ENCODE measurements at regions not wholly inside any gene's neighbourhood (a gene's known extent, or its start where the extent isn't known, plus 50 kb on each side); places are given as distances from the start of the nearest gene placed in this dataset.

- no peak for FAIRE-seq
- DNase-seq (ENCODE audit: insufficient read length, low spot score): no peak
- no peak for TF ChIP-seq POLR2A (IDR thresholded peaks at IDR 0.05; ENCODE audit: low read depth, low read length)
- no peak for TF ChIP-seq POU2F2 (IDR thresholded peaks at IDR 0.05; ENCODE audit: low read depth, low read length)
- TF ChIP-seq PAX5 (IDR thresholded peaks at IDR 0.05; ENCODE audit: insufficient read depth, low read length, severe bottlenecking): no peak
- no peak for TF ChIP-seq TAF1 (IDR thresholded peaks at IDR 0.05; ENCODE audit: low read depth, low read length)
- TF ChIP-seq POLR2AphosphoS5 (IDR thresholded peaks at IDR 0.05; ENCODE audit: low read depth, low read length): no peak
- TF ChIP-seq SPI1 (IDR thresholded peaks at IDR 0.05; ENCODE audit: low read depth, low read length): no peak
Observed at GRCh38 chr12:19978193-19978592, 390.1 kb upstream of the PDE3A start.

- no peak for DNase-seq (ENCODE audit: insufficient read length, low spot score)
- FAIRE-seq: no peak
- no peak for TF ChIP-seq PAX5 (IDR thresholded peaks at IDR 0.05; ENCODE audit: insufficient read depth, low read length, severe bottlenecking)
- TF ChIP-seq POU2F2 (IDR thresholded peaks at IDR 0.05; ENCODE audit: low read depth, low read length): no peak
- TF ChIP-seq POLR2A (IDR thresholded peaks at IDR 0.05; ENCODE audit: low read depth, low read length): no peak
Observed at GRCh38 chr12:19979584-19979983, 388.8 kb upstream of the PDE3A start.

- FAIRE-seq (no peak), DNase-seq (ENCODE audit: insufficient read length, low spot score) (no peak)
- TF ChIP-seq POLR2A (IDR thresholded peaks at IDR 0.05; ENCODE audit: low read depth, low read length) (no peak), POU2F2 (IDR thresholded peaks at IDR 0.05; ENCODE audit: low read depth, low read length) (no peak), PAX5 (IDR thresholded peaks at IDR 0.05; ENCODE audit: insufficient read depth, low read length, severe bottlenecking) (no peak), TAF1 (IDR thresholded peaks at IDR 0.05; ENCODE audit: low read depth, low read length) (no peak), POLR2AphosphoS5 (IDR thresholded peaks at IDR 0.05; ENCODE audit: low read depth, low read length) (no peak), SPI1 (IDR thresholded peaks at IDR 0.05; ENCODE audit: low read depth, low read length) (no peak)
Observed at GRCh38 chr12:19981944-19982343, 386.4 kb upstream of the PDE3A start.

- TF ChIP-seq TAF1 (IDR thresholded peaks at IDR 0.05; ENCODE audit: low read depth, low read length) (no peak), POLR2AphosphoS5 (IDR thresholded peaks at IDR 0.05; ENCODE audit: low read depth, low read length) (no peak)
- FAIRE-seq (no peak), DNase-seq (ENCODE audit: insufficient read length, low spot score) (no peak)
Observed at GRCh38 chr12:19988001-19988400, 380.3 kb upstream of the PDE3A start.

GRCh38 chr12:19988459-19988873 lies 379.9 kb upstream of the PDE3A start:
- FAIRE-seq (no peak), DNase-seq (ENCODE audit: insufficient read length, low spot score) (no peak)
- TF ChIP-seq POLR2AphosphoS5 (IDR thresholded peaks at IDR 0.05; ENCODE audit: low read depth, low read length): no peak
- no peak for TF ChIP-seq POLR2A (IDR thresholded peaks at IDR 0.05; ENCODE audit: low read depth, low read length)
- TF ChIP-seq TAF1 (IDR thresholded peaks at IDR 0.05; ENCODE audit: low read depth, low read length): no peak
- no peak for TF ChIP-seq SPI1 (IDR thresholded peaks at IDR 0.05; ENCODE audit: low read depth, low read length)
- no peak for TF ChIP-seq PAX5 (IDR thresholded peaks at IDR 0.05; ENCODE audit: insufficient read depth, low read length, severe bottlenecking)
- no peak for TF ChIP-seq POU2F2 (IDR thresholded peaks at IDR 0.05; ENCODE audit: low read depth, low read length)

- TF ChIP-seq POLR2AphosphoS5 (IDR thresholded peaks at IDR 0.05; ENCODE audit: low read depth, low read length) (no peak), POLR2A (IDR thresholded peaks at IDR 0.05; ENCODE audit: low read depth, low read length) (no peak), POU2F2 (IDR thresholded peaks at IDR 0.05; ENCODE audit: low read depth, low read length) (no peak), SPI1 (IDR thresholded peaks at IDR 0.05; ENCODE audit: low read depth, low read length) (no peak), PAX5 (IDR thresholded peaks at IDR 0.05; ENCODE audit: insufficient read depth, low read length, severe bottlenecking) (no peak), TAF1 (IDR thresholded peaks at IDR 0.05; ENCODE audit: low read depth, low read length) (no peak)
- DNase-seq (ENCODE audit: insufficient read length, low spot score): no peak
- FAIRE-seq: no peak
Observed at GRCh38 chr12:19988948-19989347, 379.4 kb upstream of the PDE3A start.

- DNase-seq (ENCODE audit: insufficient read length, low spot score) (no peak), FAIRE-seq (no peak)
- TF ChIP-seq POLR2A (IDR thresholded peaks at IDR 0.05; ENCODE audit: low read depth, low read length) (no peak), PAX5 (IDR thresholded peaks at IDR 0.05; ENCODE audit: insufficient read depth, low read length, severe bottlenecking) (no peak), TAF1 (IDR thresholded peaks at IDR 0.05; ENCODE audit: low read depth, low read length) (no peak), SPI1 (IDR thresholded peaks at IDR 0.05; ENCODE audit: low read depth, low read length) (no peak), POLR2AphosphoS5 (IDR thresholded peaks at IDR 0.05; ENCODE audit: low read depth, low read length) (no peak), POU2F2 (IDR thresholded peaks at IDR 0.05; ENCODE audit: low read depth, low read length) (no peak)
Observed at GRCh38 chr12:19991146-19991545, 377.2 kb upstream of the PDE3A start.

- no peak for TF ChIP-seq POLR2AphosphoS5 (IDR thresholded peaks at IDR 0.05; ENCODE audit: low read depth, low read length)
- no peak for TF ChIP-seq SPI1 (IDR thresholded peaks at IDR 0.05; ENCODE audit: low read depth, low read length)
- TF ChIP-seq POU2F2 (IDR thresholded peaks at IDR 0.05; ENCODE audit: low read depth, low read length): no peak
- no peak for TF ChIP-seq POLR2A (IDR thresholded peaks at IDR 0.05; ENCODE audit: low read depth, low read length)
- TF ChIP-seq PAX5 (IDR thresholded peaks at IDR 0.05; ENCODE audit: insufficient read depth, low read length, severe bottlenecking): no peak
- TF ChIP-seq TAF1 (IDR thresholded peaks at IDR 0.05; ENCODE audit: low read depth, low read length): no peak
- DNase-seq (ENCODE audit: insufficient read length, low spot score) (no peak), FAIRE-seq (no peak)
Observed at GRCh38 chr12:19992311-19992710, 376.0 kb upstream of the PDE3A start.

- TF ChIP-seq SPI1 (IDR thresholded peaks at IDR 0.05; ENCODE audit: low read depth, low read length) (no peak), POLR2AphosphoS5 (IDR thresholded peaks at IDR 0.05; ENCODE audit: low read depth, low read length) (no peak), POU2F2 (IDR thresholded peaks at IDR 0.05; ENCODE audit: low read depth, low read length) (no peak), PAX5 (IDR thresholded peaks at IDR 0.05; ENCODE audit: insufficient read depth, low read length, severe bottlenecking) (no peak)
- FAIRE-seq: no peak
Observed at GRCh38 chr12:19994968-19995367, 373.4 kb upstream of the PDE3A start.

GRCh38 chr12:19997656-19998400 lies 370.5 kb upstream of the PDE3A start:
- DNase-seq (ENCODE audit: insufficient read length, low spot score) (no peak), FAIRE-seq (no peak)
- no peak for TF ChIP-seq POU2F2 (IDR thresholded peaks at IDR 0.05; ENCODE audit: low read depth, low read length)
- no peak for TF ChIP-seq PAX5 (IDR thresholded peaks at IDR 0.05; ENCODE audit: insufficient read depth, low read length, severe bottlenecking)
- no peak for TF ChIP-seq SPI1 (IDR thresholded peaks at IDR 0.05; ENCODE audit: low read depth, low read length)
- TF ChIP-seq TAF1 (IDR thresholded peaks at IDR 0.05; ENCODE audit: low read depth, low read length): no peak
- TF ChIP-seq POLR2AphosphoS5 (IDR thresholded peaks at IDR 0.05; ENCODE audit: low read depth, low read length): no peak
- TF ChIP-seq POLR2A (IDR thresholded peaks at IDR 0.05; ENCODE audit: low read depth, low read length): no peak

More at GRCh38 chr12:19994968-19995367, 373.4 kb upstream of the PDE3A start:
- no peak for DNase-seq (ENCODE audit: insufficient read length, low spot score)

All from GM12891 (cell line).